Epithelial cell of esophagus (primary cell): ENCODE measurements at regions not wholly inside any gene's neighbourhood (a gene's known extent, or its start where the extent isn't known, plus 50 kb on each side); places are given as distances from the start of the nearest gene placed in this dataset.

Experiments used
- DNase-seq: peaks from one replicate; pipeline ENCODE4 v3.0.0; 2010; ENCODE audit warnings: low read depth
- H3K4me3 ChIP-seq: 2 replicates; pipeline ENCODE4 v1.5.1; 2011; ENCODE audit warnings: mild to moderate bottlenecking, low read length, control low read depth
- TF ChIP-seq, protein P1 (sequence below): IDR thresholded peaks from 2 replicates; pipeline ENCODE4 v1.5.1; 2011; ENCODE audit warnings: low read depth, mild to moderate bottlenecking, low read length, control low read depth, inconsistent platforms; ENCODE audit not compliant: insufficient read depth; ENCODE audit errors: missing control alignments

DNA sequence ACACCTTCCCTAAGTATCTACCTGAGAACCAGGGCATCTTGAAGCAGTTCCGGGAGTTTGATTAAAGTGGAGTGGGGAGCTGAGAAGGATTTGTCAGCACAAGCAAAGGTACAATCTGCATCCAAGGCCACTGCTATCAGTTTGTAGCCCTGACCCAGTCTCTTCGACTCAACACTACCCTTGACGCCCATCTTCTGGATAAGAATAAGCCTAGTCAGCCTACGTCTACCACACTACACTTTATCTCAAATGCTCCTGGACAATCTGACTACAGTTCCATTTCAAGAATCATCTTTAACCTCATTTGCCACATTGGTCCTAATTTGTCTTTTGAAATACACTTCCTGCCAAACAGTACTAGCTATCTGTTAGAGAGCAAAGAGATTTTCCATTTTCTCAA lies 134.1 kb upstream of the C1GALT1 start:
- DNase-seq, result no peak
- H3K4me3 ChIP-seq, result no peak overlapping the region
- TF ChIP-seq, protein P1, sequence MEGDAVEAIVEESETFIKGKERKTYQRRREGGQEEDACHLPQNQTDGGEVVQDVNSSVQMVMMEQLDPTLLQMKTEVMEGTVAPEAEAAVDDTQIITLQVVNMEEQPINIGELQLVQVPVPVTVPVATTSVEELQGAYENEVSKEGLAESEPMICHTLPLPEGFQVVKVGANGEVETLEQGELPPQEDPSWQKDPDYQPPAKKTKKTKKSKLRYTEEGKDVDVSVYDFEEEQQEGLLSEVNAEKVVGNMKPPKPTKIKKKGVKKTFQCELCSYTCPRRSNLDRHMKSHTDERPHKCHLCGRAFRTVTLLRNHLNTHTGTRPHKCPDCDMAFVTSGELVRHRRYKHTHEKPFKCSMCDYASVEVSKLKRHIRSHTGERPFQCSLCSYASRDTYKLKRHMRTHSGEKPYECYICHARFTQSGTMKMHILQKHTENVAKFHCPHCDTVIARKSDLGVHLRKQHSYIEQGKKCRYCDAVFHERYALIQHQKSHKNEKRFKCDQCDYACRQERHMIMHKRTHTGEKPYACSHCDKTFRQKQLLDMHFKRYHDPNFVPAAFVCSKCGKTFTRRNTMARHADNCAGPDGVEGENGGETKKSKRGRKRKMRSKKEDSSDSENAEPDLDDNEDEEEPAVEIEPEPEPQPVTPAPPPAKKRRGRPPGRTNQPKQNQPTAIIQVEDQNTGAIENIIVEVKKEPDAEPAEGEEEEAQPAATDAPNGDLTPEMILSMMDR, result no peak

DNA sequence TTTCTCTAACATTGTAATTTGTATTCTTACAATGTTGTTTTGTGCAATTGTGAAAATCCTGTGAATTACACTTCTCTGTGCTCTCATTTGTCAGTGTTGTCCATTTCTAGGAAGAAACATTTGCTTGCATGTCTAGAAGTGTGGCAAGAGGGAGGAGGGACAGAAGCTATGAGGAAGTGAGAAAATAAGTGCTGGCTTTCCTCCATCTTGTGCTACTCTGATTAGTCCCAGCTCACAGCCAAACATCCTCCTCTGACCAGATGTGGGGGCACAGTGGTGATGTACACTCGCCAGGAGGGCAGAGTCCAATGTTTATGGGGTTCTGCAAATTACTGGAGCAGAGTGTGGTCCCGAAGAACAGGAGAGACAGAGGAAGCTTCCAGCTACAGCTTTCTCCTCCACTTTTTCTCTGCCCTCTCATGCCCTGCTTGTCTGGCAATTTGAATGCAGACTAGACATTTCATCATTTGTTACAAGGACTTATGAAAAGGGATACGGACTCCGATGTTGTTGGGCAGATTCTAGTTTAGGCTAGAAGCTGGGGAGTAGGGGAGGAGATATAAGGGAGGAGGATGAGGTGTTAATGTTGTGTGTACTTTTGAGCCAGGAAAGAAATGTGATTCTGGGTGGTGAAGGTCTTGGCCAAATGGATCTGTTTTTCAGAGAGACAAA lies 131.0 kb upstream of the C1GALT1 start:
- TF ChIP-seq, protein P1, result no peak
- DNase-seq, result peak; percentile 26
- no peak overlapping the region for H3K4me3 ChIP-seq

DNA sequence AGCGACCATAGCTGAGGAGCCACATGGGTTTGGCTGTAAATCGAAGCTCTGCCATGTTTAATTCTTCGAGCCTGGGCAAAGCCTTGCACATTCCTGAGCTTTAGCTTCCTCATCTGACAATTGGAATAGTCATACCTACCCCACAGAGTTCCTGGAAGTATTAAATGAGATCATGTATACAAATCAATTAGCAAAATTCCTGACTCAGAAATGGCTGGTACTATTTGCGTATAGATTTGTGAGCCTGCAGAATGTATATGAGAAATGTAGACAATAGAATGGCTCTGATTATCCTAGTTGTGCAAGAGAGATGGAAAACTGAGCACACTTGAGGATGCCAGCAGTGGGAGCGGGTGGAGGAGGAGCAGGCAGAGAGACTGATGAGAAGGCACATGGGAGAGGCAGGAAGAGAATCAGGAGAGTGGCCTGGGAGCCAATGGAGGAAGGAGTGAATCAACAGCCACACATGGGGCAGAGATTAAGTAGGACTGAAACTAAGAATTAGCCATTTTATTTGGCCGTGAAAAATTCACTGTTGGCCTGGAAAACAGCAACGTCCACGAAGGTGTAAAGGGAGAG lies 128.0 kb upstream of the C1GALT1 start:
- TF ChIP-seq, protein P1, result no peak
- no peak overlapping the region for H3K4me3 ChIP-seq
- peak; percentile 39 for DNase-seq

DNA sequence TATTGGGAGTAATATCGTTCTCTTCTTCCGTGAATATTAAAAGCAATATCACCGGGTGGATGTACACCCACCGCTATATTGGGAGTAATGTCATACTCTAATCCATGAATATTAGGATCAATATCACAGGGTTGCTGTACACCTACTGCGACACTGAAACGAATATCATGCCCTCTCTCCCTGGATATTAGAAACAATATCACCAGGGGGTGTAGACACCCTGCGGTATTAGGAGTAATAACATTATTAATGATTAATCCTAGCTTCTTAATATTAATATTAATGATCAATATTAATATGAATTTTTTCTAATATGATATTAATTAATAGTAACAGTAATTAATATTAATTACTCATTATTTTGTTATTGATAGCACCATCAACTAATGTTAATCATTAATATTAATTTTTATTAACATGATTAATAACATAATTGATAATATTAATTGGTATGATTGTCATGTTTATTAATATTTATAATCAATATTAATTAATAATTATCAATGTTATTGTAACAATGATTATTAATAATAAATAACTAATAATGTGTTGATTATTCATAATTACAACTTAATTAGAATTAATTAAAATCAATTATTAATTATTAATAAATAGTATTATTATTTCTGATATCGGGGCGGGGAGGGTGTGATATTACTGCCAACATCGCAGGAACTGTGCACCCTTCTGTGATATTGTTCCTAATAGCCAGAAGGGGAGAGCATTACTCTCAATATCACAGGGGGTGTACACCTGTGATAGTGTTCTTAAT lies 121.3 kb upstream of the C1GALT1 start:
- no peak for DNase-seq
- H3K4me3 ChIP-seq, result no peak overlapping the region
- TF ChIP-seq, protein P1, result no peak

DNA sequence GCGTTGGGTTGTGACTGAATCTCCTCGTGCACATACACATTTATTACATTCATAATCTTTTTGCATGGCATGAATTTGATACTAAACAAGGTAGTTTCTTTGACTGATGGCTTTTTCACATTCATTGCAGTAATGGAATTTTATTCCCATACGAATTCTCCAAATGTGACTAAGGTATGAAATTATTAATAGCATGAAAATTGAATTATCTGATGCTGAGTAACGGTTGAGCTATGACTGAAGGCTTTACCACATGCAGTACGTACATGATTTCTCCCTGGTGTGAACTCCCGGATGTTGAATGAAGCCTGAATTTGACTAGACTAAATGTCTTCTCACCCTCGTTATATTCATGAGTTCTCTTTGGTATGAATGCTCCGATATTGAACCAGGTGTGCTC lies 104.4 kb upstream of the C1GALT1 start:
- TF ChIP-seq, protein P1, result no peak
- H3K4me3 ChIP-seq, result no peak overlapping the region
- DNase-seq, result no peak

DNA sequence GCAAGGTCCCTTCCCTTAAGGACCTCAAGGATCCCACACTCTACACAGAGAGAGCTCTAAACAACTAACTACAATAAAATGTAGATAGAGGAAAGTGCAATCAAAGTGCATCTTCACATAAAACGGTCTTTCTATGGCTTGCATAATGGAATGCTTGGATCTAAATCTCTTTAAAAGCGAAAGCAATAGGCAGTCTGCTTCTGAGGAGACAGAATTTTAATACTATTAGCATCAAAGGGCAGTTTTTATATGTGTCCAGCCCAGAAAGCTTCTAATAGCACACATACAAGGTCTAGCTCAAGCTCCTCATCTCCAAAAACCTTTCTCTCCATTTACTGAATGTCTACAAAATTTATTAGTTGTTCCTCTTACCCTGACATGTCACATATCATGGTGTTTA lies 101.5 kb upstream of the C1GALT1 start:
- no peak for DNase-seq
- TF ChIP-seq, protein P1, result no peak
- H3K4me3 ChIP-seq, result no peak overlapping the region

DNA sequence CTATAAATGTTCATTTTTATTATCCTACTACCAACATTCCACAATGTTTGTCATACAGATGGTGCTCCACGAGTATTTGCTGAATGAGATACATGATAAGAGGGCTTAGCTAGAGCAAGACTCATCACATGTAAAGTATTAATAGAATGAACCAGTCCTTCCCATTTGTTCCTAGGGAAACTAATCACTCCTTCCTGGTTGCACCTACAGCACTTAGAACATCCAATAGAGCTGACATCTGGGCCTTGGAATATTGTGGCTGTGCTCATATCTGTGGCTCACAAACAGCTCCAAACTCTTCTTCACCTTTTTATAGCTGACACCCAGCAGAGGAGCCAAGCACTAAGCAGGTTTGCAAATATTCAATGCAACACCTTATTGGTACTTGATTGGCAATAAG lies 91.9 kb upstream of the C1GALT1 start:
- TF ChIP-seq, protein P1, result no peak
- DNase-seq, result no peak
- no peak overlapping the region for H3K4me3 ChIP-seq
